Panc1 (cell line): ENCODE measurements at regions not wholly inside any gene's neighbourhood (a gene's known extent, or its start where the extent isn't known, plus 50 kb on each side); places are given as distances from the start of the nearest gene placed in this dataset.

ENCODE experiments used
- ATAC-seq: fragments of 200-7000 bp; cut with Tn5 transposase; 2 replicates; pipeline ENCODE4 v1.9.1; 2020; ENCODE audit warnings: mild to moderate bottlenecking, moderate library complexity
- BruUV-seq: library from RNA; stranded (reverse); fragments of 400-500 nt; replicated peaks from 2 replicates; lab custom pipeline; 2021; lab: Mats Ljungman, UMichigan
- CTCF ChIA-PET: fragments of 300-600 bp; sonication (Branson Sonifier 250); formaldehyde crosslinking; loops from one replicate; lab custom pipeline; 2022; ENCODE audit warnings: antibody characterized with exemption; lab: Charles Lee
- POLR2A ChIA-PET: fragments of 300-600 bp; sonication (Branson Sonifier 250); formaldehyde crosslinking; loops from one replicate; lab custom pipeline; 2022; ENCODE audit warnings: antibody characterized with exemption; lab: Charles Lee
- DNase-seq: peaks from one replicate; pipeline ENCODE4 v3.0.0-alpha.2; 2010; ENCODE audit warnings: low read depth, low spot score
- H3K27ac ChIP-seq: 2 replicates; pipeline ENCODE4 v1.5.1; 2011; ENCODE audit warnings: mild to moderate bottlenecking, low read length, inconsistent platforms
- H3K27me3 ChIP-seq: fragments of 200-500 bp; sonication (Bioruptor generic); 2 replicates; pipeline ENCODE4 v1.6.0; 2014; ENCODE audit warnings: low read length, inconsistent platforms; ENCODE audit not compliant: control insufficient read depth, insufficient read depth
- H3K36me3 ChIP-seq: fragments of 200-500 bp; sonication (Bioruptor generic); 2 replicates; pipeline ENCODE4 v1.5.1; 2014; ENCODE audit warnings: inconsistent platforms, mild to moderate bottlenecking, low read length, moderate library complexity; ENCODE audit not compliant: control insufficient read depth, insufficient read depth
- H3K4me1 ChIP-seq: 2 replicates; pipeline ENCODE4 v1.5.1; 2011; ENCODE audit warnings: inconsistent platforms, mild to moderate bottlenecking, low read length, moderate library complexity; ENCODE audit not compliant: control insufficient read depth, insufficient read depth
- H3K4me3 ChIP-seq, 2 experiments: 2 replicates each; pipeline ENCODE4 v1.5.1; 2011 to 2012; ENCODE audit warnings: low read depth in 2 of 2, low read length in 2 of 2, mild to moderate bottlenecking in 2 of 2, inconsistent platforms in 1 of 2, moderate library complexity in 1 of 2
- H3K9me3 ChIP-seq: fragments of 200-500 bp; sonication (Bioruptor generic); 2 replicates; pipeline ENCODE4 v1.5.1; 2014; ENCODE audit warnings: low read depth, mild to moderate bottlenecking, inconsistent platforms, low read length, moderate library complexity; ENCODE audit not compliant: control insufficient read depth, insufficient read depth
- POLR2AphosphoS5 ChIP-seq: IDR thresholded peaks from 2 replicates; pipeline ENCODE4 v1.6.1; 2012; ENCODE audit warnings: mild to moderate bottlenecking, low read depth, low read length, moderate library complexity
- REST ChIP-seq, 2 experiments: IDR thresholded peaks; 2 replicates each; pipeline ENCODE4 v1.6.1; 2011 to 2012; ENCODE audit warnings: low read depth in 2 of 2, control low read depth in 1 of 2, low read length in 1 of 2, mild to moderate bottlenecking in 1 of 2, moderate library complexity in 1 of 2; ENCODE audit not compliant: insufficient read depth in 1 of 2
- SIN3A ChIP-seq: IDR thresholded peaks from 2 replicates; pipeline ENCODE4 v1.6.1; 2012; ENCODE audit warnings: low read depth, mild to moderate bottlenecking, low read length, moderate library complexity, borderline replicate concordance; ENCODE audit not compliant: insufficient read depth
- TCF7L2 ChIP-seq: IDR thresholded peaks from 2 replicates; pipeline ENCODE4 v1.6.1; 2011; ENCODE audit warnings: mild to moderate bottlenecking, low read depth, low read length, inconsistent platforms
- in situ Hi-C: cut with HindIII; loops from 2 replicates; pipeline ENCODE4 v1.10.0; 2016; ENCODE audit warnings: low sequenced_read_pairs, low pct_unique_long_range_greater_than_20kb
- intact Hi-C: fragments of 100-400 bp; cut with micrococcal nuclease; formaldehyde crosslinking; loops from one replicate; pipeline ENCODE4 v1.10.0; 2022; ENCODE audit not compliant: unreplicated experiment
- TF ChIP-seq, protein P1 (sequence below): fragments of 450-650 bp; IDR thresholded peaks from 2 replicates; pipeline ENCODE4 v1.5.1; 2017; ENCODE audit warnings: mild to moderate bottlenecking

- intact Hi-C loops (no loop called here), in situ Hi-C loops (no loop called here)
- Histone ChIP-seq H3K4me1 (no peaks in the 10 kb centered on the region), H3K27me3 (no peaks in the 10 kb centered on the region), H3K9me3 (no peaks in the 10 kb centered on the region), H3K36me3 (no peaks in the 10 kb centered on the region), H3K4me3 (no peak overlapping the region), H3K27ac (no peak overlapping the region)
- ATAC-seq (no peak), DNase-seq (no peak)
- BruUV-seq = no TSS peak
- TF ChIP-seq, protein P1, sequence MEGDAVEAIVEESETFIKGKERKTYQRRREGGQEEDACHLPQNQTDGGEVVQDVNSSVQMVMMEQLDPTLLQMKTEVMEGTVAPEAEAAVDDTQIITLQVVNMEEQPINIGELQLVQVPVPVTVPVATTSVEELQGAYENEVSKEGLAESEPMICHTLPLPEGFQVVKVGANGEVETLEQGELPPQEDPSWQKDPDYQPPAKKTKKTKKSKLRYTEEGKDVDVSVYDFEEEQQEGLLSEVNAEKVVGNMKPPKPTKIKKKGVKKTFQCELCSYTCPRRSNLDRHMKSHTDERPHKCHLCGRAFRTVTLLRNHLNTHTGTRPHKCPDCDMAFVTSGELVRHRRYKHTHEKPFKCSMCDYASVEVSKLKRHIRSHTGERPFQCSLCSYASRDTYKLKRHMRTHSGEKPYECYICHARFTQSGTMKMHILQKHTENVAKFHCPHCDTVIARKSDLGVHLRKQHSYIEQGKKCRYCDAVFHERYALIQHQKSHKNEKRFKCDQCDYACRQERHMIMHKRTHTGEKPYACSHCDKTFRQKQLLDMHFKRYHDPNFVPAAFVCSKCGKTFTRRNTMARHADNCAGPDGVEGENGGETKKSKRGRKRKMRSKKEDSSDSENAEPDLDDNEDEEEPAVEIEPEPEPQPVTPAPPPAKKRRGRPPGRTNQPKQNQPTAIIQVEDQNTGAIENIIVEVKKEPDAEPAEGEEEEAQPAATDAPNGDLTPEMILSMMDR = no peak
- TF ChIP-seq SIN3A = no peak
- no peak for TF ChIP-seq REST (IDR thresholded peaks at IDR 0.05; ENCODE audit: insufficient read depth in 1 of 2, low read depth in 2 of 2, low read length in 1 of 2)
- TF ChIP-seq TCF7L2 = no peak
- ChIA-PET CTCF (no interaction called here), POLR2A (no interaction called here)
Measured at GRCh38 chr2:193331676-193332075, 1136.9 kb upstream of the TMEFF2 start.

GRCh38 chr2:193326296-193326695 lies 1131.6 kb upstream of the TMEFF2 start:
- DNase-seq = no peak
- Histone ChIP-seq H3K27me3 (no peaks in the 10 kb centered on the region), H3K9me3 (no peaks in the 10 kb centered on the region), H3K4me3 (no peak overlapping the region), H3K36me3 (no peaks in the 10 kb centered on the region), H3K4me1 (no peaks in the 10 kb centered on the region), H3K27ac (no peak overlapping the region)
- no TSS peak for BruUV-seq
- intact Hi-C loops = no loop called here
- ATAC-seq = no peak
- in situ Hi-C loops = no loop called here
- POLR2A ChIA-PET = no interaction called here
- TF ChIP-seq, protein P1 = no peak
- TF ChIP-seq POLR2AphosphoS5 = no peak
- TF ChIP-seq REST (IDR thresholded peaks at IDR 0.05; ENCODE audit: insufficient read depth in 1 of 2, low read depth in 2 of 2, low read length in 1 of 2) = no peak
- TF ChIP-seq SIN3A = no peak
- CTCF ChIA-PET = no interaction called here
